SU-DHL-6 (cell line): ENCODE measurements at regions not wholly inside any gene's neighbourhood (a gene's known extent, or its start where the extent isn't known, plus 50 kb on each side); places are given as distances from the start of the nearest gene placed in this dataset.

Experiments used
- H2AFZ ChIP-seq: fragments of 200-600 bp; sonication (generic); 2 replicates; pipeline ENCODE4 v1.6.1; 2014; ENCODE audit warnings: low read depth, mild to moderate bottlenecking, moderate library complexity, mixed read lengths, antibody characterized with exemption, low read length; ENCODE audit not compliant: severe bottlenecking
- H3F3A ChIP-seq: fragments of 200-600 bp; shearing (Covaris generic); 2 replicates; pipeline ENCODE4 v1.6.0; 2016; ENCODE audit warnings: antibody characterized with exemption, mild to moderate bottlenecking; ENCODE audit not compliant: insufficient read depth
- H3K27ac ChIP-seq: fragments of 200-600 bp; sonication (generic); 2 replicates; pipeline ENCODE4 v1.5.1; 2016; ENCODE audit warnings: low read depth, mild to moderate bottlenecking, low read length, moderate library complexity, mixed read lengths
- H3K27me3 ChIP-seq: fragments of 200-600 bp; sonication (generic), shearing (Covaris generic); 2 replicates; pipeline ENCODE4 v1.6.0; 2014; ENCODE audit warnings: mild to moderate bottlenecking, low read length
- H3K36me3 ChIP-seq: fragments of 200-600 bp; sonication (generic); 2 replicates; pipeline ENCODE4 v1.6.1; 2014; ENCODE audit warnings: mild to moderate bottlenecking, low read length, mixed read lengths
- H3K4me2 ChIP-seq: fragments of 300-600, 200-600 bp; shearing (Covaris generic), sonication (generic); 2 replicates; pipeline ENCODE4 v1.6.0; 2014; ENCODE audit warnings: low read length, low read depth, mild to moderate bottlenecking; ENCODE audit not compliant: poor library complexity, severe bottlenecking
- H3K4me3 ChIP-seq: fragments of 200-600 bp; sonication (generic); 2 replicates; pipeline ENCODE4 v1.5.1; 2014; ENCODE audit warnings: antibody characterized with exemption, low read length, mild to moderate bottlenecking, mixed read lengths; ENCODE audit not compliant: insufficient read depth, poor library complexity, severe bottlenecking
- H3K79me2 ChIP-seq: fragments of 200-600 bp; sonication (generic); 2 replicates; pipeline ENCODE4 v1.6.1; 2014; ENCODE audit warnings: mild to moderate bottlenecking, low read length, moderate library complexity; ENCODE audit not compliant: insufficient read depth
- H3K9ac ChIP-seq: fragments of 200-600 bp; sonication (generic); 2 replicates; pipeline ENCODE4 v1.7.0; 2014; ENCODE audit warnings: mild to moderate bottlenecking, low read length
- H3K9me2 ChIP-seq: fragments of 200-600 bp; sonication (generic); replicated peaks from 2 replicates; pipeline ENCODE4 v1.6.1; 2014; ENCODE audit warnings: low read length; ENCODE audit not compliant: insufficient read depth
- H3K9me3 ChIP-seq: fragments of 200-600 bp; sonication (generic); 2 replicates; pipeline ENCODE4 v1.6.1; 2014; ENCODE audit warnings: low read length, mixed read lengths; ENCODE audit not compliant: insufficient read depth
- H4K20me1 ChIP-seq: fragments of 200-600 bp; sonication (generic); 2 replicates; pipeline ENCODE4 v1.6.1; 2014; ENCODE audit warnings: low read depth, mild to moderate bottlenecking, antibody characterized with exemption, low read length, moderate library complexity, mixed read lengths
- EZH2phosphoT487 ChIP-seq: fragments of 200-600 bp; sonication (generic), shearing (Covaris generic); conservative IDR thresholded peaks from 2 replicates; pipeline ENCODE4 v1.6.1; 2018; ENCODE audit warnings: mild to moderate bottlenecking, antibody characterized with exemption, low read length, moderate library complexity, mixed read lengths
- TF ChIP-seq, protein P1 (sequence below): fragments of 200-600 bp; sonication (generic); IDR thresholded peaks from one replicate; pipeline ENCODE4 v1.5.1; 2017; ENCODE audit warnings: antibody characterized with exemption, mild to moderate bottlenecking, low read length, moderate library complexity; ENCODE audit not compliant: insufficient read depth, poor library complexity, severe bottlenecking

DNA sequence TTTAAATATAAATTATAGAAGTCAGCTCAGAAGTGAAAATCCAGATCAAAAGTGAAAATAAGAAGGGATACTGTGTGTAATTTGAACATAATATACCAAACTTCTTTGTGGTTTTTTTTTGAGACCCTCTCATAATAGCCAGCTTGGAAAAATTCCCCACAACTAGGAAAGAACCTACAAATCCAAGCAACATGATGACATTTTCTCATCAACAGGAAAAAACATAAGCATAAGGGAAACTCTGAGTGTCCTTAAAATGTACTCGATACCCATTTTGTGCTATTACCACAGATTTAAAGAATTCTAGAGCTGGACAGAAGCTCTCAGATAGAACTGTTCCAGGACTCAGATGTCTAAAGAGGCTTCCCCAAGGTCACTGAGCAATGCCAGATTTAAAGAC, 214.8 kb upstream of the KLF14 start:
- H3K9ac ChIP-seq = no peak overlapping the region
- H3K4me3 ChIP-seq = no peak overlapping the region
- H3K9me3 ChIP-seq = no peaks in the 10 kb centered on the region
- H3K36me3 ChIP-seq = peaks cover 8% of the 10 kb centered on the region; the same call in 1 of the 2 replicates
- H4K20me1 ChIP-seq = no peaks in the 10 kb centered on the region
- H3K79me2 ChIP-seq = peaks cover 26% of the 10 kb centered on the region
- H3K9me2 ChIP-seq = no peaks in the 10 kb centered on the region
- TF ChIP-seq EZH2phosphoT487 = no peak
- TF ChIP-seq, protein P1, sequence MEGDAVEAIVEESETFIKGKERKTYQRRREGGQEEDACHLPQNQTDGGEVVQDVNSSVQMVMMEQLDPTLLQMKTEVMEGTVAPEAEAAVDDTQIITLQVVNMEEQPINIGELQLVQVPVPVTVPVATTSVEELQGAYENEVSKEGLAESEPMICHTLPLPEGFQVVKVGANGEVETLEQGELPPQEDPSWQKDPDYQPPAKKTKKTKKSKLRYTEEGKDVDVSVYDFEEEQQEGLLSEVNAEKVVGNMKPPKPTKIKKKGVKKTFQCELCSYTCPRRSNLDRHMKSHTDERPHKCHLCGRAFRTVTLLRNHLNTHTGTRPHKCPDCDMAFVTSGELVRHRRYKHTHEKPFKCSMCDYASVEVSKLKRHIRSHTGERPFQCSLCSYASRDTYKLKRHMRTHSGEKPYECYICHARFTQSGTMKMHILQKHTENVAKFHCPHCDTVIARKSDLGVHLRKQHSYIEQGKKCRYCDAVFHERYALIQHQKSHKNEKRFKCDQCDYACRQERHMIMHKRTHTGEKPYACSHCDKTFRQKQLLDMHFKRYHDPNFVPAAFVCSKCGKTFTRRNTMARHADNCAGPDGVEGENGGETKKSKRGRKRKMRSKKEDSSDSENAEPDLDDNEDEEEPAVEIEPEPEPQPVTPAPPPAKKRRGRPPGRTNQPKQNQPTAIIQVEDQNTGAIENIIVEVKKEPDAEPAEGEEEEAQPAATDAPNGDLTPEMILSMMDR = no peak
- no peak overlapping the region for H2AFZ ChIP-seq
- no peaks in the 10 kb centered on the region for H3F3A ChIP-seq
- H3K4me2 ChIP-seq = no peak overlapping the region
- no peaks in the 10 kb centered on the region for H3K27me3 ChIP-seq
- no peak overlapping the region for H3K27ac ChIP-seq

DNA sequence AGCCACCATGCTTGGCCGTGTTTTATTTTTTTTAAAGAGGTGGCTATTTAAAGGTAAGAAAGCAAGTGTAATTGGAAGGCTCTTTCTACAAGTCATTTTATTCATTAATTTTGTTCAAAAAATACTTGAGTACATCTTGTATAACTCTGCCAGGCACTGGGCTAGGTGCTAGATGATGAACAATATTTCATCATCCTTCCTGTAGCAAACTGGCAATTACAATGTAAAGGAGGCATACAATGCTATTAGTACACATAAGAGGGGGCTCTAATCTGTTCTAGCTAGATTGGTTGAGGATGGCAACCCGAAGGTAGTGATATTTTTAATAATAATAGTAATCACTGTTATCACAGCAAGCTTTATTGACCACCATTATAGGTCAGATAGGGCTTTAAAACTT, 215.5 kb upstream of the KLF14 start:
- Histone ChIP-seq H3K9me2 (no peaks in the 10 kb centered on the region), H3K79me2 (peaks cover 25% of the 10 kb centered on the region), H3K4me2 (no peak overlapping the region), H3K9me3 (no peaks in the 10 kb centered on the region), H4K20me1 (no peaks in the 10 kb centered on the region), H3K36me3 (peaks cover 12% of the 10 kb centered on the region), H3K27me3 (no peaks in the 10 kb centered on the region), H3K9ac (no peak overlapping the region), H3K27ac (no peak overlapping the region), H3F3A (no peaks in the 10 kb centered on the region), H3K4me3 (no peak overlapping the region), H2AFZ (no peak overlapping the region)
- TF ChIP-seq EZH2phosphoT487 = no peak
- TF ChIP-seq, protein P1 = no peak

DNA sequence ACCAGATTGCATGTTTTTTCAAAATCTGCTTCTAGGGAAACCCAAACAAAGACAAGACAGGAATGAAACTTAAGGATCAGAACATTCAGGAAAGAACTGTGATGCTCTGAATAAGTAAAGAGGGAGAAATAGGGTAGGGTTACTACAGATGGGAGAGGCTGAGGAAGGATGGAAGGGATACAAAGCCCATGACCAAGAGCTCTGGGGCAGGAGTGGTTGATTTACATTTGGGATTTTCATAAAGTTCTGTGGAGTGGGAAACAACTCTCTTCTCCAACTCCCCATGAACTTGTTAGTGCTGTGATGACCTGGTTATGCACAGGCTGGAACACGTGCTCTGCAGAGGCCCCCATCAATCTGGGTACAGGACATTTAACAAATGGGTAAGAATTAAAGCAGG, 216.0 kb upstream of the KLF14 start:
- peaks cover 25% of the 10 kb centered on the region for H3K79me2 ChIP-seq
- peaks cover 12% of the 10 kb centered on the region for H3K36me3 ChIP-seq
- no peaks in the 10 kb centered on the region for H3K9me2 ChIP-seq
- H4K20me1 ChIP-seq = no peaks in the 10 kb centered on the region
- no peaks in the 10 kb centered on the region for H3F3A ChIP-seq
- H3K27ac ChIP-seq = no peak overlapping the region
- no peak overlapping the region for H3K4me3 ChIP-seq
- H3K9me3 ChIP-seq = no peaks in the 10 kb centered on the region
- no peaks in the 10 kb centered on the region for H3K27me3 ChIP-seq
- no peak overlapping the region for H3K4me2 ChIP-seq
- TF ChIP-seq, protein P1 = no peak
- no peak for TF ChIP-seq EZH2phosphoT487
- no peak overlapping the region for H3K9ac ChIP-seq
- H2AFZ ChIP-seq = no peak overlapping the region

DNA sequence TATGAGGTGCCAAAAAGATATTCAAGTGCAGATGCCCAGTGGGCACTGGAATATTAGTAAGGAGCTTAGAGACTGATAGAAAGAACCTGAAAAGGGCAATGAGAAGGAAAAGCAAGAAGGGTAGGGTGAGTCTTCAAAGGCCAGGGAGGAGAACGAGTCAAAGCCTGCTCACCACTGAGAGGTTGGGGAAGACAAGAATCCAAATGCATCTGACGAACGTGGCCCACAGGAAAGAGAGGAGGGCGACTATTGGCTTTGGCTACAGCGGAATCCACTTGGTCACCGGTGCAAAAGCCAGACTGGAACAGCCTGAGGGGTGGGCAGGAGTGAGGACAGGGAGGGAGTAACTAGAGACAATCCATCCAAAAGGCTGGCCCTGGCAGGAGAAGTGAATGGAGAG, 216.7 kb upstream of the KLF14 start:
- Histone ChIP-seq H4K20me1 (no peaks in the 10 kb centered on the region), H3K36me3 (peaks cover 9% of the 10 kb centered on the region), H3K9me3 (no peaks in the 10 kb centered on the region), H3K27ac (no peak overlapping the region), H3K79me2 (peaks cover 26% of the 10 kb centered on the region), H3K27me3 (no peaks in the 10 kb centered on the region), H2AFZ (no peak overlapping the region), H3K9ac (no peak overlapping the region), H3K4me3 (no peak overlapping the region), H3K4me2 (no peak overlapping the region), H3F3A (no peaks in the 10 kb centered on the region), H3K9me2 (no peaks in the 10 kb centered on the region)
- TF ChIP-seq EZH2phosphoT487 = no peak
- TF ChIP-seq, protein P1 = no peak
